Hypothalamus (tissue), 51 donors: ENCODE measurements at regions not wholly inside any gene's neighbourhood (a gene's known extent, or its start where the extent isn't known, plus 50 kb on each side); places are given as distances from the start of the nearest gene placed in this dataset.

Experiments used
- DNase-seq, 51 donors: peaks; one replicate each; lab custom pipeline; 2025; lab: John Stamatoyannopoulos, UW

GRCh38 chr6:12577124-12577850 lies 139.3 kb upstream of the PHACTR1 start:
- DNase-seq, result no peak

GRCh38 chr6:12578097-12578496 lies 138.5 kb upstream of the PHACTR1 start:
- no peak for DNase-seq

- no peak for DNase-seq
Observed at GRCh38 chr6:12578751-12579150, 137.8 kb upstream of the PHACTR1 start.

GRCh38 chr6:12580290-12580689 lies 136.3 kb upstream of the PHACTR1 start:
- DNase-seq, result no peak

- DNase-seq, result no peak
Observed at GRCh38 chr6:12582421-12583110, 134.0 kb upstream of the PHACTR1 start.

- DNase-seq, result no peak
Observed at GRCh38 chr6:12584631-12585405, 131.7 kb upstream of the PHACTR1 start.

- no peak for DNase-seq
Observed at GRCh38 chr6:12585497-12585958, 131.0 kb upstream of the PHACTR1 start.

- no peak for DNase-seq
Observed at GRCh38 chr6:12586721-12587480, 129.7 kb upstream of the PHACTR1 start.

GRCh38 chr6:12590901-12591300 lies 125.7 kb upstream of the PHACTR1 start:
- no peak for DNase-seq

GRCh38 chr6:12592634-12593033 lies 123.9 kb upstream of the PHACTR1 start:
- no peak for DNase-seq

- DNase-seq, result no peak
Observed at GRCh38 chr6:12593771-12594529, 122.6 kb upstream of the PHACTR1 start.

- no peak for DNase-seq
Observed at GRCh38 chr6:12594530-12594893, 122.1 kb upstream of the PHACTR1 start.

- DNase-seq, result no peak
Observed at GRCh38 chr6:12595161-12595811, 121.3 kb upstream of the PHACTR1 start.

- no peak for DNase-seq
Observed at GRCh38 chr6:12596731-12597130, 119.8 kb upstream of the PHACTR1 start.

- DNase-seq, result no peak
Observed at GRCh38 chr6:12598919-12599318, 117.6 kb upstream of the PHACTR1 start.

GRCh38 chr6:12601881-12602280 lies 114.7 kb upstream of the PHACTR1 start:
- DNase-seq, result no peak

- DNase-seq, result no peak
Observed at GRCh38 chr6:12602342-12602741, 114.2 kb upstream of the PHACTR1 start.

- peak in 2 of 51 donors; percentile 0 to 12 for DNase-seq
Observed at GRCh38 chr6:12602951-12603672, 113.5 kb upstream of the PHACTR1 start.

GRCh38 chr6:12603673-12604049 lies 112.9 kb upstream of the PHACTR1 start:
- DNase-seq, result no peak
